Brain microvascular endothelial cell (primary cell): ENCODE measurements at regions not wholly inside any gene's neighbourhood (a gene's known extent, or its start where the extent isn't known, plus 50 kb on each side); places are given as distances from the start of the nearest gene placed in this dataset.

Source experiments
- DNase-seq: peaks from one replicate; pipeline ENCODE4 v3.0.0-alpha.2; 2020
- H3K27ac ChIP-seq: fragments of 250-450 bp; sonication (Bioruptor Pico); 2 replicates; pipeline ENCODE4 v1.5.1; 2020; ENCODE audit warnings: mild to moderate bottlenecking, moderate library complexity
- H3K27me3 ChIP-seq: fragments of 250-450 bp; sonication (Bioruptor Pico); replicated peaks from 2 replicates; pipeline ENCODE4 v1.5.1; 2020; ENCODE audit warnings: mild to moderate bottlenecking
- H3K36me3 ChIP-seq: fragments of 250-450 bp; sonication (Bioruptor Pico); replicated peaks from 2 replicates; pipeline ENCODE4 v1.5.1; 2020; ENCODE audit warnings: mild to moderate bottlenecking
- H3K4me3 ChIP-seq: 2 replicates; pipeline ENCODE4 v1.5.1; 2011; ENCODE audit warnings: low read depth, mild to moderate bottlenecking, control low read depth, low read length, moderate library complexity
- CTCF ChIP-seq: IDR thresholded peaks from 2 replicates; pipeline ENCODE4 v1.5.1; 2011; ENCODE audit warnings: low read depth, mild to moderate bottlenecking, moderate library complexity, low read length, control low read depth, inconsistent platforms; ENCODE audit errors: missing control alignments
- in situ Hi-C: cut with HindIII; loops from 2 replicates; pipeline ENCODE4 v1.10.0; 2017; ENCODE audit warnings: low sequenced_read_pairs, low pct_ligation_motif_present

GRCh38 chr22:49305966-49306631 lies 521.6 kb downstream of the BRD1 start:
- no peaks in the 10 kb centered on the region for H3K27me3 ChIP-seq
- H3K4me3 ChIP-seq, result no peak overlapping the region
- no peak for TF ChIP-seq CTCF
- no peak for DNase-seq
- H3K36me3 ChIP-seq, result no peaks in the 10 kb centered on the region
- no peak overlapping the region for H3K27ac ChIP-seq
- in situ Hi-C loops, result no loop called here

- H3K27ac ChIP-seq, result no peak overlapping the region
- TF ChIP-seq CTCF, result peak; percentile 68
- H3K4me3 ChIP-seq, result no peak overlapping the region
- in situ Hi-C loops, result no loop called here
- no peaks in the 10 kb centered on the region for H3K36me3 ChIP-seq
- no peaks in the 10 kb centered on the region for H3K27me3 ChIP-seq
- DNase-seq, result no peak
These were observed 522.3 kb downstream of the BRD1 start for GRCh38 chr22:49305214-49305965.

- in situ Hi-C loops, result no loop called here
- no peaks in the 10 kb centered on the region for H3K27me3 ChIP-seq
- DNase-seq, result no peak
- no peak for TF ChIP-seq CTCF
- H3K27ac ChIP-seq, result no peak overlapping the region
- no peaks in the 10 kb centered on the region for H3K36me3 ChIP-seq
- H3K4me3 ChIP-seq, result no peak overlapping the region
These were observed 523.8 kb downstream of the BRD1 start for GRCh38 chr22:49303781-49304461.

GRCh38 chr22:49303061-49303735 lies 524.5 kb downstream of the BRD1 start:
- H3K27ac ChIP-seq, result no peak overlapping the region
- no peak overlapping the region for H3K4me3 ChIP-seq
- H3K27me3 ChIP-seq, result no peaks in the 10 kb centered on the region
- TF ChIP-seq CTCF, result no peak
- in situ Hi-C loops, result no loop called here
- DNase-seq, result no peak
- no peaks in the 10 kb centered on the region for H3K36me3 ChIP-seq

GRCh38 chr22:49302530-49302929 lies 525.1 kb downstream of the BRD1 start:
- Histone ChIP-seq H3K27me3 (no peaks in the 10 kb centered on the region), H3K36me3 (no peaks in the 10 kb centered on the region), H3K27ac (no peak overlapping the region), H3K4me3 (no peak overlapping the region)
- in situ Hi-C loops, result no loop called here
- no peak for TF ChIP-seq CTCF
- no peak for DNase-seq
